IMR-90 (cell line): ENCODE measurements at regions not wholly inside any gene's neighbourhood (a gene's known extent, or its start where the extent isn't known, plus 50 kb on each side); places are given as distances from the start of the nearest gene placed in this dataset.

Experiments used
- BHLHE40 ChIP-seq: fragments of 150-350 bp; IDR thresholded peaks from 2 replicates; pipeline ENCODE4 v1.6.1; 2016; ENCODE audit warnings: mild to moderate bottlenecking, low read depth, low read length
- CEBPB ChIP-seq: IDR thresholded peaks from 2 replicates; pipeline ENCODE4 v1.6.1; 2012; ENCODE audit warnings: low read depth, low read length, improper control_type of control experiment
- CHD1 ChIP-seq: IDR thresholded peaks from 2 replicates; pipeline ENCODE4 v1.6.1; 2012; ENCODE audit warnings: low read depth, low read length, improper control_type of control experiment
- ELK1 ChIP-seq: fragments of 150-350 bp; IDR thresholded peaks from 2 replicates; pipeline ENCODE4 v1.6.1; 2016; ENCODE audit warnings: low read depth, mild to moderate bottlenecking, low read length, moderate library complexity, borderline replicate concordance
- FOS ChIP-seq: fragments of 150-350 bp; IDR thresholded peaks from 2 replicates; pipeline ENCODE4 v1.6.1; 2016; ENCODE audit warnings: low read depth, low read length
- MAFK ChIP-seq: IDR thresholded peaks from 2 replicates; pipeline ENCODE4 v1.6.1; 2012; ENCODE audit warnings: low read depth, low read length, improper control_type of control experiment
- NFE2L2 ChIP-seq: fragments of 150-350 bp; IDR thresholded peaks from 2 replicates; pipeline ENCODE4 v1.6.1; 2016; ENCODE audit warnings: low read depth, mild to moderate bottlenecking, low read length
- POLR2A ChIP-seq: IDR thresholded peaks from 2 replicates; pipeline ENCODE4 v1.6.1; 2012; ENCODE audit warnings: mild to moderate bottlenecking, low read depth, low read length
- RAD21 ChIP-seq: IDR thresholded peaks from 2 replicates; pipeline ENCODE4 v1.6.1; 2012; ENCODE audit warnings: low read length, improper control_type of control experiment
- RCOR1 ChIP-seq: IDR thresholded peaks from 2 replicates; pipeline ENCODE4 v1.6.1; 2012; ENCODE audit warnings: mild to moderate bottlenecking, low read length, improper control_type of control experiment; ENCODE audit not compliant: insufficient replicate concordance
- RFX5 ChIP-seq: IDR thresholded peaks from 2 replicates; pipeline ENCODE4 v1.8.0; 2012; ENCODE audit warnings: low read depth, mild to moderate bottlenecking, low read length, moderate library complexity
- SMC3 ChIP-seq: fragments of 150-350 bp; IDR thresholded peaks from 2 replicates; pipeline ENCODE4 v1.6.1; 2016; ENCODE audit warnings: low read depth, mild to moderate bottlenecking, antibody characterized with exemption, low read length, moderate library complexity
- TF ChIP-seq, protein P1 (sequence below): conservative IDR thresholded peaks from 2 replicates; pipeline ENCODE4 v1.5.1; 2012; ENCODE audit warnings: mild to moderate bottlenecking, low read depth, low read length, improper control_type of control experiment
- TF ChIP-seq, protein P2 (sequence below): fragments of 150-350 bp; IDR thresholded peaks from 2 replicates; pipeline ENCODE4 v1.6.1; 2017; ENCODE audit warnings: mild to moderate bottlenecking, antibody characterized with exemption, low read length, low read depth

GRCh38 chr21:36628761-36629460, 70.0 kb upstream of the SIM2 start:
- TF ChIP-seq, protein P1, sequence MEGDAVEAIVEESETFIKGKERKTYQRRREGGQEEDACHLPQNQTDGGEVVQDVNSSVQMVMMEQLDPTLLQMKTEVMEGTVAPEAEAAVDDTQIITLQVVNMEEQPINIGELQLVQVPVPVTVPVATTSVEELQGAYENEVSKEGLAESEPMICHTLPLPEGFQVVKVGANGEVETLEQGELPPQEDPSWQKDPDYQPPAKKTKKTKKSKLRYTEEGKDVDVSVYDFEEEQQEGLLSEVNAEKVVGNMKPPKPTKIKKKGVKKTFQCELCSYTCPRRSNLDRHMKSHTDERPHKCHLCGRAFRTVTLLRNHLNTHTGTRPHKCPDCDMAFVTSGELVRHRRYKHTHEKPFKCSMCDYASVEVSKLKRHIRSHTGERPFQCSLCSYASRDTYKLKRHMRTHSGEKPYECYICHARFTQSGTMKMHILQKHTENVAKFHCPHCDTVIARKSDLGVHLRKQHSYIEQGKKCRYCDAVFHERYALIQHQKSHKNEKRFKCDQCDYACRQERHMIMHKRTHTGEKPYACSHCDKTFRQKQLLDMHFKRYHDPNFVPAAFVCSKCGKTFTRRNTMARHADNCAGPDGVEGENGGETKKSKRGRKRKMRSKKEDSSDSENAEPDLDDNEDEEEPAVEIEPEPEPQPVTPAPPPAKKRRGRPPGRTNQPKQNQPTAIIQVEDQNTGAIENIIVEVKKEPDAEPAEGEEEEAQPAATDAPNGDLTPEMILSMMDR, result no peak
- TF ChIP-seq POLR2A, result no peak
- TF ChIP-seq, protein P2, sequence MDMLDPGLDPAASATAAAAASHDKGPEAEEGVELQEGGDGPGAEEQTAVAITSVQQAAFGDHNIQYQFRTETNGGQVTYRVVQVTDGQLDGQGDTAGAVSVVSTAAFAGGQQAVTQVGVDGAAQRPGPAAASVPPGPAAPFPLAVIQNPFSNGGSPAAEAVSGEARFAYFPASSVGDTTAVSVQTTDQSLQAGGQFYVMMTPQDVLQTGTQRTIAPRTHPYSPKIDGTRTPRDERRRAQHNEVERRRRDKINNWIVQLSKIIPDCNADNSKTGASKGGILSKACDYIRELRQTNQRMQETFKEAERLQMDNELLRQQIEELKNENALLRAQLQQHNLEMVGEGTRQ, result no peak
- TF ChIP-seq RCOR1, result no peak
- no peak for TF ChIP-seq RFX5
- TF ChIP-seq BHLHE40, result no peak
- no peak for TF ChIP-seq ELK1
- no peak for TF ChIP-seq CEBPB
- no peak for TF ChIP-seq FOS
- no peak for TF ChIP-seq MAFK
- no peak for TF ChIP-seq SMC3
- TF ChIP-seq NFE2L2, result no peak
- no peak for TF ChIP-seq CHD1
- TF ChIP-seq RAD21, result no peak
